ENCODE measurements at regions not wholly inside any gene's neighbourhood (a gene's known extent, or its start where the extent isn't known, plus 50 kb on each side); places are given as distances from the start of the nearest gene placed in this dataset.

DNA sequence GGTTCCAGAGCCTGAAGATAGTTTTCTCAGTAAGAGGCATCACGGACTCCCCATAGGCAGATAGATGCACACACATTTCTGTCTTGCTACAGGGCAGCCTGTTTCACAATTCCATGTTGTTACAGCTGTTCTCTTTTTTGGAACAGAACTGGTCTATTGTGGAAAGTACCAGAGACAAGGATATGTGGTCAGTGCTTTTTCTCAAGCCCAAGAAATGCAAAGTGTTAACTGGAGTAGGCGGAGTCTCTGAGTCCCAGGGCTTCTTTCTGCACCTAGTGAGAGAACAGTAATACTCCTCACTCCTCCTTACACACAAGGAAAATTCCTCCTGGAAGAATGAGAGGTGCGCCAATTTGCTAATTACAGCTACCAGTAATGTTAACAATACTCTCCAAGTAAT lies 141.6 kb upstream of the ARGLU1 start:
- TF ChIP-seq MYC (IDR thresholded peaks at IDR 0.05; ENCODE audit: low read depth, low read length), result no peak
- no peak for TF ChIP-seq POLR2A (IDR thresholded peaks at IDR 0.05; ENCODE audit: extremely low read depth, insufficient read length)
- no peak for DNase-seq (ENCODE audit: low read depth)

DNA sequence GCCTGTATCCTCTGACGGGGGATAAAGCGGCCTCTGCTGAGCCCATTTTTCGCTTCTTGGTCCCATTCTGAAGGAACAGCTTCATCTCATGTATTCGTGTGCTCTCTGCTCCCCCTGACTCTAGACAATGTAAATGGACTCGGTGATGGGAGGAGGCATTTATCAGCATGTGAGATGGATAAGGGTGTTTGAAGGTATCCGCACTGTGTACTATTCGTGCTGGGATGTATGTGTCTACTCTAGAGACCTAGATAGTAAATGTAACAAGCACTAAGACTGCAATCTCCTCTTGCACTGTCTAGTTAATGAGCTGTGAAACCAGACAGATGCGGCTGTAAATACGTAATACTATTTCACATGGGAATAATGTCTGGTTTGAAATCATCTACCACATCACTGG lies 134.6 kb upstream of the ARGLU1 start:
- no peak overlapping the region for H3K4me3 ChIP-seq (ENCODE audit: low read depth, low read length)
- DNase-seq (ENCODE audit: low read depth), result no peak
- TF ChIP-seq MYC (IDR thresholded peaks at IDR 0.05; ENCODE audit: low read depth, low read length) (no peak), POLR2A (IDR thresholded peaks at IDR 0.05; ENCODE audit: extremely low read depth, insufficient read length) (no peak)
- TF ChIP-seq, protein P1, sequence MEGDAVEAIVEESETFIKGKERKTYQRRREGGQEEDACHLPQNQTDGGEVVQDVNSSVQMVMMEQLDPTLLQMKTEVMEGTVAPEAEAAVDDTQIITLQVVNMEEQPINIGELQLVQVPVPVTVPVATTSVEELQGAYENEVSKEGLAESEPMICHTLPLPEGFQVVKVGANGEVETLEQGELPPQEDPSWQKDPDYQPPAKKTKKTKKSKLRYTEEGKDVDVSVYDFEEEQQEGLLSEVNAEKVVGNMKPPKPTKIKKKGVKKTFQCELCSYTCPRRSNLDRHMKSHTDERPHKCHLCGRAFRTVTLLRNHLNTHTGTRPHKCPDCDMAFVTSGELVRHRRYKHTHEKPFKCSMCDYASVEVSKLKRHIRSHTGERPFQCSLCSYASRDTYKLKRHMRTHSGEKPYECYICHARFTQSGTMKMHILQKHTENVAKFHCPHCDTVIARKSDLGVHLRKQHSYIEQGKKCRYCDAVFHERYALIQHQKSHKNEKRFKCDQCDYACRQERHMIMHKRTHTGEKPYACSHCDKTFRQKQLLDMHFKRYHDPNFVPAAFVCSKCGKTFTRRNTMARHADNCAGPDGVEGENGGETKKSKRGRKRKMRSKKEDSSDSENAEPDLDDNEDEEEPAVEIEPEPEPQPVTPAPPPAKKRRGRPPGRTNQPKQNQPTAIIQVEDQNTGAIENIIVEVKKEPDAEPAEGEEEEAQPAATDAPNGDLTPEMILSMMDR (IDR thresholded peaks at IDR 0.05; ENCODE audit: low read depth, low read length), result no peak
- TF ChIP-seq, protein P2, sequence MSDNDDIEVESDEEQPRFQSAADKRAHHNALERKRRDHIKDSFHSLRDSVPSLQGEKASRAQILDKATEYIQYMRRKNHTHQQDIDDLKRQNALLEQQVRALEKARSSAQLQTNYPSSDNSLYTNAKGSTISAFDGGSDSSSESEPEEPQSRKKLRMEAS (IDR thresholded peaks at IDR 0.05; ENCODE audit: low read depth, low read length), result no peak

More for the DNA sequence above, 141.6 kb upstream of the ARGLU1 start:
- no peak overlapping the region for H3K4me3 ChIP-seq (ENCODE audit: low read depth, low read length)

DNA sequence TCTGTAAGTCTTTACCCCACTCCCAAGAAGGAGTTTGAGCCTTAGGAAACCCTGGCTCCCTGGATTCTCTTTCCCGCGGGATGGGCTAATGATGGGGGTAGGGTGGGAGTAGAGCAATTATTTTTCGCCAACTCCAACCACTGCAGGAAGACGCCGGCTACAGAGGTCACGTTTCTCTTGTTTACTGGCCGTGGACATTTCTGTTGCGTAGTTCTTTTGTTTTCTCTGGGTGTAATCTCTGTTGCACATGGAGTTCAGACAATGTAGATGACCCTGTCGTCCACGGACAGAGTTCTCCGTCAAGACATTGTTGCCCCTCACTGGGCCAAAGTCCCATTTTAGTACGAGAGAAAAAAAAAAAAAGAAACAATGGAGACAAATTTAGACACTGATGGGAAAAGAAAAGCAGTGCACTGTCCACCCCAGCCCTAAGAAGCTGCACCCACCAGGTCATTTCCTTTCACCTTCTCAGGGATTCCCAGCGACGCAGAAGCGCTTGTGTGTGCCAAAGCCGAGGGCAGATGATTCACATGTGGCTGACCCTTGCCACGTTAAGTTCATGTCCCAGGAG lies 133.9 kb upstream of the ARGLU1 start:
- no peak for DNase-seq (ENCODE audit: low read depth)
- H3K4me3 ChIP-seq (ENCODE audit: low read depth, low read length), result no peak overlapping the region
- TF ChIP-seq POLR2A (IDR thresholded peaks at IDR 0.05; ENCODE audit: extremely low read depth, insufficient read length), result no peak
- TF ChIP-seq MYC (IDR thresholded peaks at IDR 0.05; ENCODE audit: low read depth, low read length), result no peak
- TF ChIP-seq, protein P2 (IDR thresholded peaks at IDR 0.05; ENCODE audit: low read depth, low read length), result no peak

DNA sequence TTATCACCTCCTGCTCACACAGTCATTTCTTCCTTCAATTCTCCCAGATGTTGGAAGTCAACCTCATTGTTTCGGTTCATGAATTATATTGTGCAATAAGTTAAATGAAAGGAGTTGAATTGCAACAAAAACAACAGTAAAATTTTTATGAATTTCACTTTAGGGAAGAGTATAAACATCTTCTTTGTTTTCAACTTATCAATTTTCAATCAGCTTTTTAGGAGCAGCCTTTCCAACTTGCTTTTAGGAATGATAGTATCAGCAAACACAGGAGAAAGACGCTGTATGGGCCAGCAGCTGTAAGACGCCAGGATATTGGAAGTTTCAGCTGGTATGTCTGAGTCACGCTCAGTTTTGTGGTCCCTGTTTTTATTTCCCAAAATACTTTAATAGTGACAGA lies 132.5 kb upstream of the ARGLU1 start:
- DNase-seq (ENCODE audit: low read depth), result no peak
- TF ChIP-seq, protein P1 (IDR thresholded peaks at IDR 0.05; ENCODE audit: low read depth, low read length), result no peak
- TF ChIP-seq MYC (IDR thresholded peaks at IDR 0.05; ENCODE audit: low read depth, low read length), result no peak
- TF ChIP-seq, protein P2 (IDR thresholded peaks at IDR 0.05; ENCODE audit: low read depth, low read length), result no peak
- no peak for TF ChIP-seq POLR2A (IDR thresholded peaks at IDR 0.05; ENCODE audit: extremely low read depth, insufficient read length)

DNA sequence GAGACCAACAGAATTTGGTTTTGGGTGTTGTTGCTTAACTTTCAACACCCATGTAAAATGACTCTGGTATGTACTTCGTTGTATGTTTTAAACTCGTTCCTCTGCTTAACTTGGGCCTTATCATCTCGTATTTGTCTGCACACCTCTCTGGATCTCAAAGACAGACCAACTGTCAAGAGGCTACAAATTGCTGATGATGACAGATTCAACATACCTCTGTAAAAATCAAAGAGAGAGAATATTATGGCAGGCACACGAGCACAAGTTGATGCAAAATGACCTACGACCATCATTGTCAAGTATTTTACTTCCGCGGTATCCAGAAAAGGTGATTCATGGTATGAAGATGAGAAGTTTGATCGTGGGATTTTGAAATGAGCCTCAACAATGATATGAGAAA lies 132.1 kb upstream of the ARGLU1 start:
- no peak overlapping the region for H3K4me3 ChIP-seq (ENCODE audit: low read depth, low read length)
- TF ChIP-seq, protein P1 (IDR thresholded peaks at IDR 0.05; ENCODE audit: low read depth, low read length), result no peak
- TF ChIP-seq POLR2A (IDR thresholded peaks at IDR 0.05; ENCODE audit: extremely low read depth, insufficient read length) (no peak), MYC (IDR thresholded peaks at IDR 0.05; ENCODE audit: low read depth, low read length) (no peak)
- TF ChIP-seq, protein P2 (IDR thresholded peaks at IDR 0.05; ENCODE audit: low read depth, low read length), result no peak
- no peak for DNase-seq (ENCODE audit: low read depth)

More for the DNA sequence above, 132.5 kb upstream of the ARGLU1 start:
- H3K4me3 ChIP-seq (ENCODE audit: low read depth, low read length), result no peak overlapping the region

DNA sequence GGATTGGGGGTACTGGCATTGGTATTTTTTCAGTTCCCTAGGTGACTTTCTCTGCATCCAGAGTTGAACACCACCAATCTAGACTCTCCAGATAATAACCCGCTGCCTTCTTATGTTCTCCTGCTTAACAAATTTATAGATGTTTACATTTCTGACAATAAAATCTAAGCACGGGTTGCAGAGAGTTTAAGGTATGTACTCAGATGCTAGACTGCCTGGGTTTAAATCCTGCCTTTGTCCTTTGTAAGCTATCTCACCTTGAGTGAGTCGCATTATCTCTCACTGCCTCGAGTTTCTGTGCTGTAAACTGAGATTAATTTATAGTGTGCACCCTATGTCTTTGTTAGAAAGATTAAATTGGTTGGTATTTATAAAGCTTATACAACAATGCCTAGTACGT lies 131.4 kb upstream of the ARGLU1 start:
- TF ChIP-seq POLR2A (IDR thresholded peaks at IDR 0.05; ENCODE audit: extremely low read depth, insufficient read length) (no peak), MYC (IDR thresholded peaks at IDR 0.05; ENCODE audit: low read depth, low read length) (no peak)
- TF ChIP-seq, protein P1 (IDR thresholded peaks at IDR 0.05; ENCODE audit: low read depth, low read length), result no peak
- TF ChIP-seq, protein P2 (IDR thresholded peaks at IDR 0.05; ENCODE audit: low read depth, low read length), result no peak
- no peak overlapping the region for H3K4me3 ChIP-seq (ENCODE audit: low read depth, low read length)
- no peak for DNase-seq (ENCODE audit: low read depth)

Data from NB4 (cell line).